ENCODE measurements at regions not wholly inside any gene's neighbourhood (a gene's known extent, or its start where the extent isn't known, plus 50 kb on each side); places are given as distances from the start of the nearest gene placed in this dataset.
"Not testable (repeated sequence)": the region's sequence is repeated elsewhere in the genome, so short reads cannot be mapped to it uniquely, and the experiment has no call there.

- no peak for DNase-seq (ENCODE audit: low spot score)
Measured at GRCh38 chr10:131363416-131363815, 51.9 kb upstream of the TCERG1L start.

DNA sequence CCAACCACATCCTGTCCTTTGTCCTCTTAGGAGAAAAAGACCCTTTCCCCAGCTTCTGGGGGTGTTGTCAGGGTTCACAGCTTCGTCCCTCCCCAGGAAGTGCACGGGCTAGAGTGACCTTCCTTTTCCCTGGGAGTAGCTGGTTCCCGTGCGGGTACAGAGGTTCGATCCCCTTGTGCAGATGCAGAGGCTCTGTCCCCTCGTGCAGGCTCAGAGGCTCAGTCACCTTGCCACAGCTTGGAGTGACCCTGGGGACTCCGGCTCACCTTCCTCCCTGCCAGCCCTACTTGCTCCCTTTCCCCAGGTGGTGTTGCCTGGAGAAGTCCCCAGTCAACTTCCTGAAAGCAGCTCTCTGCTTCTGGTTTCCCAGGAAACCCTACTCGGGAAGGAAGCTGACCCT is 60.0 kb upstream of the TCERG1L start:
- DNase-seq (ENCODE audit: low spot score) = no peak

- DNase-seq (ENCODE audit: low spot score) = no peak
Measured at GRCh38 chr10:131381576-131381975, 70.1 kb upstream of the TCERG1L start.

- not testable (repeated sequence) for DNase-seq (ENCODE audit: low spot score)
Measured at GRCh38 chr10:131385161-131385872, 73.8 kb upstream of the TCERG1L start.

DNA sequence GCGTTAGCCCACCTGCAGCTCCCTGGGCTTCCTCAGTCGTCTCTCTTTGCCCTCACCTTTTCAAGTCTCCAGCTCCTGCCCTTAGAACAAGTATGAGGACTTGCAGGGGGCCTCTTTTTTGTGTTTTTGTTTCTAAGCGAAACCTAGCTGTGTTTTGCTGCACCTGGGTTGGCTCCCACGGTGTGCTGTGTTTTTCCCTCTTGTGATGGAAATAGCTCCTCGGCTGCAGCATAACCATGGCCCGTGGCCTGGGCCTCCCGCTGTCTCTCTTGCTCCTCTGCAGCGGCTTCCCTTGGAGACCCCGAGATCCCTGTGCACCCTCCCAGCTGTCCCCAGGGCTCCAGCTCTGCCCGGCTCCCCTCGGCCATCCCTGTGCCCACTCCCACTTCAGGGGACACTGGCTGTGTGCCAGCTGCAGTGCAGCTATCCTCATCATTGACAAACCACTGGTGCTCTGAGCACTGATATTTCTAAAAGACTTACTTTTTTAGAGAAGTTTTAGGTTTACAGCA is 75.6 kb upstream of the TCERG1L start:
- no peak for DNase-seq (ENCODE audit: low spot score)

- no peak for DNase-seq (ENCODE audit: low spot score)
Measured at GRCh38 chr10:131391936-131392335, 80.4 kb upstream of the TCERG1L start.

DNA sequence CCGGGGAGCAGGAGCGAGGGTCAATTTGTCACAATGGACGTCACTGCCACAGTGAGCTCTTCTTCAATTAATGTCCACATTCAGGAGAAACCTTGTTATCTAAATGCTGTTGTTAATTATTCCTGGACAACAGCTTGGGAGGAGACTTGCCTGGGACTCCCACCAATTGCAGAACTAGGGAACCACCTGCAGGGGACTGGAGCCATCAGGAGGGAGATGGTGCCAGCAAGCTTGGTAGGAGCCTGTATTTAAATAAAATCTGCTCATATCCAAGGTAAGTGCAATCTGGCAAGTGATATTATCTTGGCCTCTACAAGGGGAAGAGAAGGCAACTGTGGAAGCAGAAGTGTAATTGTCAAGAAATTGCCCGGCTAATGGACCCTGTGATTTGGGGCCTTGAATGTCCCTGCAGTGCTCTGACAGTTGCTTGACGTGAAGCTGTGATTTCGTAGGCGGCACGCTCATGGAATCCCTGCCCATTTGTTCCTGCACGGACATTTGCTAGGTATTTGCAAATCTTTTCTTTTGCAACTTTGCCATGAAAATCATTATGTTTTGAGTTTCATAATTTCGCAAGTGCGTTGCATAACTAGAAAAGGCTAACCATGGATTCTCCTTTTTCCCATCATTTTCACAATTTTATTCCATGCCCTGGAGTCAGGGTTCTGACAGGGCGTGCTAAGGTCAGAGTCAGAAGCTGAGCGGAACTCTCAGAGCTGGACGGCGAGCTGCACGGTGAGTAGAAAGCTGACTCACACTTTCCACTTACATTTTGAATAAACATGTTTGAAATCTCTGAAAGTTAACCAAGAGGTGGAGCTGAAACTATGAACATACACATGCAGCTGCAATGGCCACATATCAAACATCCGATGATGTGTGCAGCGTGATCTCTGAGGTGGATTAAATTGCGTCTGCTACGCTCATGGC is 84.9 kb upstream of the TCERG1L start:
- no peak for DNase-seq (ENCODE audit: low spot score)

DNA sequence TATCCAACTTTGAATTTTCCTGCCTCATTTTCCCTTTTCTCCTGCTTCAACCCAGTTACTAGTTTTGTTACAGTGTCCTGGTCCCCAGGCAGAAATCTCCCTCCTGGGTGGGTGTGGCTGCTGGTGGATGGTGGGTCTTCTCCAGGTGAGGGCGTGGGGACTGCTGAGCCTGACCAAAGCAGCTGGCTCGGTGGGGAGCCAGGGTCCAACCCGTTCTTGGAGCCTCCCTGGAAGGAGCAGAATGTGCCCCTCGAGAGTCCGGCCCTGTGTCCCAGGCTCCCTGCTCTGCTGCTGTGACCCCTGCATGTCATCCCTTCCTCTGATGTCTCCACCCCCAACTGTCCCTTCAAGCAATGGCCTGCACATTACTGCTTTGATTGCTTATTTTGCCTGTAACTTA is 86.6 kb upstream of the TCERG1L start:
- no peak for DNase-seq (ENCODE audit: low spot score)

DNA sequence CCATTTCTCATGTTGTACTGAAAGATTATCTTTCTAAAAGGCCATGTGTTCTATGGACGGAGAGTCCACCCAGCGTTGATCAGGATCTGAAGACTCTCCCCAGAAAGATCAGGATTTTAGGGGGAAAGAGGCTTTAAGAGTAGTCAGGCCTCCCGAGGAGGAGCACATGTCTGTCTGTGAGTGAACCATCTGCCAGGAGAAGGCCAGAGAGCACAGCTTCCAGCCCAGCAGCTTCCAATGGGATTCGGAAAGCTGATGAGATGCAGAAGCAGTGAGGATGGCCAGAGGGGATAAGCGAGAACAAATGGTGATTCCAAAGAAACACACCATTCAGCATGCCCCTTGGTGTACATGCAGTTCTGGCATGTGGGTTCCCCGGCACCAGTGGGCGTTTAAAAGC is 88.5 kb upstream of the TCERG1L start:
- no peak for DNase-seq (ENCODE audit: low spot score)

DNA sequence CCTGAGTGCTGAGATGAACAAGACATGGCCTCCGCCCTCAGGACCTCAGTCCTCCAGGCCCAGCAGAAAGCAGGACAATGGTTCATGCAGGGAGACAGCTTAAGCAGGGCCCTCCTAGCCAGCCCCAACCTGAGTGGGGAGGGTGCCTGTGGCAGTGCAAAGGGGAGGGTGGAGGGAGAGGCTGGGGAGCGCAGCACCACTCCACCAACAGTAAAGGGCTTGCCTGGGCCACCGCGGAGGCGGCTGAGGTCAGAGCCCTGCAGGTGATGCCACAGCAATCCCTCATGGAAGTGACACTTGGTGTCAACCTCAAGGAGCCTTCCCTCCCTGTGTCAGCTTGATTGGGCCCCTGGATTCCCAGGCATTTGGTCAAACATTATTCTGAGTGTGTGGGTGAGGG is 89.0 kb upstream of the TCERG1L start:
- no peak for DNase-seq (ENCODE audit: low spot score)

- no peak for DNase-seq (ENCODE audit: low spot score)
Measured at GRCh38 chr10:131402771-131403650, 91.5 kb upstream of the TCERG1L start.

DNA sequence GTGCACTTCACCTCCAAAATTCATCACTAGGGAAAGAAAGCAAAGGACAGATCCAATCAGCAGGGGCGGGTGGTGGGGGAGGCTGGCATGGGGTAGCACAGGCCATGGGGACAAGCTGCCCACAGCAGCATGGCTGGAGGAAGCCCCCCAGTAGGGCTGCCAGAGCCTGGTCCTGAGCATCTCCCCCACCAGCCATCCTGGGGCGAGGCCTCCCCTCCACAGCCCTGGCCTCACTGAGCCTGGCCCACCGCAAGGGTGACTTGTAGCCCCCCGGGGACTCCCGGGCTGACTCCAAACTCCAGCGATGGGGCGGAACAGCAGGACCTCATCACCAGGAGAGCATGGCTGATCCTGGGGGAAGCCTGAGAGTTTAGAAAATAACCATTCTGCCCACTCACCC is 92.4 kb upstream of the TCERG1L start:
- no peak for DNase-seq (ENCODE audit: low spot score)

GRCh38 chr10:131404886-131405285 is 93.4 kb upstream of the TCERG1L start:
- DNase-seq (ENCODE audit: low spot score) = no peak

- no peak for DNase-seq (ENCODE audit: low spot score)
Measured at GRCh38 chr10:131406676-131407392, 95.3 kb upstream of the TCERG1L start.

DNA sequence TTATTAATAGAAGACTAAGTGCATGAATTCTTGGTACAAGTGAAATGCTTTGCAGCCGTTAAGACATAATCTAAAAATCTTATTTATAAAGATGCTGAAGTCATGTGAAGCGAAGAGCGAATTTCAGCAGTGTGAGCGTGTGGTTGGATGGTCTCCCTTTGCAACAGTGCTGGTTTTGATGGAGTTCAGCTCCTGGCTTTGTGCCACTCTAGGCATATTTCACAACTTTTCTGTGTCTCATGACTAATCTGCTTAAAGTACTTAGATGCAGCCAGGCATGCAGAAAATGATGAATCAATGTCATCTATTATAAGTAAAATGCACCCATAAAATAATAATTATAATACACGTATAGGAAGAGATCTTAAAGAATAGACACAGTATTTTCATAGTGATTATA is 107.2 kb upstream of the TCERG1L start:
- no peak for DNase-seq (ENCODE audit: low spot score)

DNA sequence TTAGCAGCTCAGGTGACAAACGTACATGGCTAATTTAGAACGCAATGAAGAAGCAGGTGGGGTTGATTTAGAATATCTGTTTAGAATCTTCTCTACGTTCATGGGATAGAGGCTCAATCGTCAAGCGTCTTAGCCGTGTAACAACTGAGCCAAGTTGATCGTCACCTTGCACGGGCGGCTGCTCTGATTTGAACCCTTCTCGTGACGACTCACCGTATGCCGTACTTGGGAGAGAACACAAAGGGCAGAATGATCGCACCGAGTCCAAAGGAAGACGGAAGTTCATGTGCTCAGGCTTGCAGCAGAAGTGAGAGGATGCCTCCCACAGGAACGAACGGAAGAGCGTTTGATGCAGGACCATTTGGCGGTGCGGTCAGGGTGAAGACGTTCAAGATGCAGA is 108.3 kb upstream of the TCERG1L start:
- no peak for DNase-seq (ENCODE audit: low spot score)

DNA sequence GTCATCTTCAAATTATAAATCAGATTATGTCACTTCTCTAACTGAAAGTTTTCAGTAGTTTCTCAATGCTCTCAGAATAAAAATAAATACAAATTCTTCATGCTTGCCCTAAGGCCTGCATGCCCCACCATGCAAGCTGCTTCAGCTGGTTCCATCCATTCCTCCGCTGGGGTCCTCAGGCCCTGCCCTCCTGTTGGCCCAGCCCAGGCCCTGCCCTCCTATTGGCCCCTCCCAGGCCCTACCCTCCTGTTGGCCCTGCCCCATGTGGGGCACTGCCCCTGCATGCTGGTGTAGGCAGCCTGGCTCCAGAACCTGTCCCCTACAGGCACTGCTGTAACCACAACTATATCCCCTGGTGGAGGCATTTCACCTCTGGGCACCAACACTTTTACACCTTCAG is 109.3 kb upstream of the TCERG1L start:
- no peak for DNase-seq (ENCODE audit: low spot score)

DNA sequence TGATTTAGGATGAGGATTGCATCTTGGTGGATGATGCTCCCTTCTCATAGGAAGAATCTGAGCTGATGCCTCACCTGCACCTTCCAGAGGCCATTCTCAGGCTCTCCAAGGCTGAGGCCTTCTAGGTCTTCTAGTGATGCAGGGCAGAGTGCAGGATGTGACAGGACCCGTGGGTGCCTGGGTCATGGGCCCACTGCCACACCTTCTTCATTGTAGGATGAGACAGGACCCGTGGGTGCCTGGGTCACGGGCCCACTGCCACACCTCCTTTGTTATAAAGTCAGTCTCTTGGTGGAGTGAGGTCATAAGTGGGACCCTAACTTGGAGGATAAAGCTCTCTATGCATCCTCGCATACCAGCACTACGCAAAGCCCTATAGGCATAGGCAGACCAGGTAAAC is 109.9 kb upstream of the TCERG1L start:
- no peak for DNase-seq (ENCODE audit: low spot score)

GRCh38 chr10:131422731-131423130 is 111.2 kb upstream of the TCERG1L start:
- no peak for DNase-seq (ENCODE audit: low spot score)

DNA sequence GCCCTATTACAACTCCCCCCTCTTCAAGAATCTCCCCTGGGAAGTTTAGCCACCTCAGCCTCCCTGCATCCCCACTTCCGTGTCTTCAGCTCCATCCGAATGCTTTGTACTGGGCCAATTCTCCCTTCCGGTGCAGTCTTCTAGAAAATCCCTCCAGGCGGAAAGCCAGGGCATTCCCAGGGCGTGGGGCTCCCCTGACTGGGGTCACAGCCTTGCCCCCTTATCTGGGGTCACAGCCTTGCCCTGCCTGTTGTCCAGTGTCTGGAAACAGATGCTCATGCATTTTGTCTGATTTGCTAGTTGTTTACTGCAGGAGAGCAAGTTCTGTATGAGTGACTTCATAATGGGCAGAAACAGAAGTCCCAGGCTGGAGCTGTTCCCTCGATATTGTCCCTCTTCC is 112.5 kb upstream of the TCERG1L start:
- no peak for DNase-seq (ENCODE audit: low spot score)

GRCh38 chr10:131424836-131425491 is 113.4 kb upstream of the TCERG1L start:
- DNase-seq (ENCODE audit: low spot score) = no peak

All from left forelimb (tissue), 1 donor.